Caco-2 (cell line): ENCODE measurements at regions not wholly inside any gene's neighbourhood (a gene's known extent, or its start where the extent isn't known, plus 50 kb on each side); places are given as distances from the start of the nearest gene placed in this dataset.

Source experiments
- BruUV-seq: library from RNA; stranded (reverse); fragments of 400-500 nt; replicated peaks from 2 replicates; lab custom pipeline; 2021; lab: Mats Ljungman, UMichigan
- CTCF ChIA-PET: fragments of 300-600 bp; sonication (Branson Sonifier 250); formaldehyde crosslinking; loops from one replicate; lab custom pipeline; 2022; ENCODE audit warnings: antibody characterized with exemption; lab: Charles Lee
- POLR2A ChIA-PET: fragments of 300-600 bp; sonication (Branson Sonifier 250); formaldehyde crosslinking; loops from one replicate; lab custom pipeline; 2022; ENCODE audit warnings: antibody characterized with exemption; lab: Charles Lee
- DNase-seq, 2 experiments: peaks; one replicate each; pipeline versions ENCODE4 v3.0.0 to v3.0.0-alpha.2; 2020 to 2022
- H3K27me3 ChIP-seq: replicated peaks from 2 replicates; pipeline ENCODE4 v1.6.0; 2011; ENCODE audit warnings: low read length; ENCODE audit not compliant: control insufficient read depth, insufficient read depth
- H3K36me3 ChIP-seq: 2 replicates; pipeline ENCODE4 v1.5.1; 2011; ENCODE audit warnings: low read length; ENCODE audit not compliant: control insufficient read depth, insufficient read depth
- H3K4me1 ChIP-seq: fragments of 250-450 bp; sonication (Bioruptor Pico); 2 replicates; pipeline ENCODE4 v1.5.1; 2020; ENCODE audit warnings: mild to moderate bottlenecking
- H3K4me3 ChIP-seq: 2 replicates; pipeline ENCODE4 v1.5.1; 2011; ENCODE audit warnings: low read depth, mild to moderate bottlenecking, control low read depth, low read length
- H3K9me3 ChIP-seq: fragments of 250-450 bp; sonication (Bioruptor Pico); 2 replicates; pipeline ENCODE4 v1.5.1; 2020; ENCODE audit warnings: mild to moderate bottlenecking, moderate library complexity
- H3K27ac Mint-ChIP-seq: one replicate; pipeline ENCODE4 v1.8.0; 2022; ENCODE audit warnings: mixed read lengths; ENCODE audit not compliant: unreplicated experiment
- H3K27me3 Mint-ChIP-seq: one replicate; pipeline ENCODE4 v1.8.0; 2022; ENCODE audit warnings: mixed read lengths; ENCODE audit not compliant: insufficient read depth, unreplicated experiment
- H3K36me3 Mint-ChIP-seq: one replicate; pipeline ENCODE4 v1.8.0; 2022; ENCODE audit warnings: mild to moderate bottlenecking, mixed read lengths; ENCODE audit not compliant: insufficient read depth, unreplicated experiment
- H3K4me1 Mint-ChIP-seq: one replicate; pipeline ENCODE4 v1.8.0; 2022; ENCODE audit warnings: low read depth, mixed read lengths; ENCODE audit not compliant: unreplicated experiment
- H3K4me3 Mint-ChIP-seq: one replicate; pipeline ENCODE4 v1.8.0; 2022; ENCODE audit warnings: mild to moderate bottlenecking, moderate library complexity, mixed read lengths; ENCODE audit not compliant: unreplicated experiment
- H3K9me3 Mint-ChIP-seq: one replicate; pipeline ENCODE4 v1.8.0; 2022; ENCODE audit warnings: mixed read lengths; ENCODE audit not compliant: unreplicated experiment
- CTCF ChIP-seq, 2 experiments: fragments of 200-600 bp in 1 of 2; IDR thresholded peaks; 1 replicate in 1 of 2; 2 replicates in 1 of 2; pipeline versions ENCODE4 v1.5.1 to v1.8.0; 2011 to 2022; ENCODE audit warnings: antibody characterized with exemption in 1 of 2, control low read depth in 1 of 2, inconsistent platforms in 1 of 2, low read depth in 1 of 2, low read length in 1 of 2, mild to moderate bottlenecking in 1 of 2, moderate library complexity in 1 of 2; ENCODE audit not compliant: insufficient read depth in 1 of 2, severe bottlenecking in 1 of 2, unreplicated experiment in 1 of 2
- intact Hi-C: fragments of 100-400 bp; cut with micrococcal nuclease; formaldehyde crosslinking; loops from one replicate; pipeline ENCODE4 v1.10.0; 2022; ENCODE audit not compliant: unreplicated experiment

- POLR2A ChIA-PET: no interaction called here
- H3K36me3 Mint-ChIP-seq: no peaks in the 10 kb centered on the region
- intact Hi-C loops: no loop called here
These were observed 1027.0 kb upstream of the COX7C start for GRCh38 chr5:85590764-85591163.

GRCh38 chr5:85591311-85591710 is 1026.4 kb upstream of the COX7C start:
- H3K27me3 ChIP-seq: no peaks in the 10 kb centered on the region
- TF ChIP-seq CTCF (IDR thresholded peaks at IDR 0.05; ENCODE audit: insufficient read depth in 1 of 2, low read depth in 1 of 2, low read length in 1 of 2, severe bottlenecking in 1 of 2, unreplicated experiment in 1 of 2): no peak
- ChIA-PET CTCF (no interaction called here), POLR2A (no interaction called here)
- H3K9me3 ChIP-seq: no peaks in the 10 kb centered on the region
- DNase-seq: no peak
- Mint-ChIP-seq H3K4me3 (no peak overlapping the region), H3K9me3 (peaks cover 13% of the 10 kb centered on the region), H3K27ac (no peak overlapping the region), H3K36me3 (no peaks in the 10 kb centered on the region), H3K27me3 (no peaks in the 10 kb centered on the region), H3K4me1 (no peaks in the 10 kb centered on the region)
- BruUV-seq: no TSS peak
- H3K36me3 ChIP-seq: no peaks in the 10 kb centered on the region
- no peak overlapping the region for H3K4me3 ChIP-seq
- intact Hi-C loops: no loop called here
- H3K4me1 ChIP-seq: no peaks in the 10 kb centered on the region

More at GRCh38 chr5:85590764-85591163, 1027.0 kb upstream of the COX7C start:
- Mint-ChIP-seq H3K27ac (no peak overlapping the region), H3K9me3 (peaks cover 18% of the 10 kb centered on the region), H3K4me1 (no peaks in the 10 kb centered on the region), H3K4me3 (no peak overlapping the region), H3K27me3 (no peaks in the 10 kb centered on the region)
- no TSS peak for BruUV-seq
- H3K4me1 ChIP-seq: no peaks in the 10 kb centered on the region
- DNase-seq: no peak
- H3K36me3 ChIP-seq: no peaks in the 10 kb centered on the region
- no peak for TF ChIP-seq CTCF (IDR thresholded peaks at IDR 0.05; ENCODE audit: insufficient read depth in 1 of 2, low read depth in 1 of 2, low read length in 1 of 2, severe bottlenecking in 1 of 2, unreplicated experiment in 1 of 2)
- no peak overlapping the region for H3K4me3 ChIP-seq
- no peaks in the 10 kb centered on the region for H3K27me3 ChIP-seq
- H3K9me3 ChIP-seq: no peaks in the 10 kb centered on the region
- CTCF ChIA-PET: no interaction called here

- POLR2A ChIA-PET: no interaction called here
- no peaks in the 10 kb centered on the region for H3K9me3 Mint-ChIP-seq
These were observed 1014.9 kb upstream of the COX7C start for GRCh38 chr5:85602843-85603242.

More at GRCh38 chr5:85602843-85603242, 1014.9 kb upstream of the COX7C start:
- Histone ChIP-seq H3K4me3 (no peak overlapping the region), H3K27me3 (no peaks in the 10 kb centered on the region), H3K9me3 (no peaks in the 10 kb centered on the region), H3K4me1 (no peaks in the 10 kb centered on the region), H3K36me3 (no peaks in the 10 kb centered on the region)
- no peak for TF ChIP-seq CTCF (IDR thresholded peaks at IDR 0.05; ENCODE audit: insufficient read depth in 1 of 2, low read depth in 1 of 2, low read length in 1 of 2, severe bottlenecking in 1 of 2, unreplicated experiment in 1 of 2)
- intact Hi-C loops: no loop called here
- H3K27ac Mint-ChIP-seq: no peak overlapping the region
- BruUV-seq: no TSS peak
- H3K4me3 Mint-ChIP-seq: no peak overlapping the region
- DNase-seq: no peak
- no peaks in the 10 kb centered on the region for H3K27me3 Mint-ChIP-seq
- CTCF ChIA-PET: no interaction called here
- no peaks in the 10 kb centered on the region for H3K4me1 Mint-ChIP-seq
- no peaks in the 10 kb centered on the region for H3K36me3 Mint-ChIP-seq
